Transverse colon (tissue), 4 donors: ENCODE measurements at regions not wholly inside any gene's neighbourhood (a gene's known extent, or its start where the extent isn't known, plus 50 kb on each side); places are given as distances from the start of the nearest gene placed in this dataset.
A peak's percentile ranks its signal among the peaks of the same experiment; 100 is the strongest.

ENCODE experiments used
- DNase-seq: peaks from one replicate; pipeline ENCODE4 v3.0.0-alpha.2; 2019
- H3K27ac ChIP-seq, 4 donors: fragments of 200-600 bp; sonication (generic); 2 replicates each; pipeline ENCODE4 v1.5.1; 2016 to 2018; ENCODE audit warnings: inconsistent platforms in 4 of 4
- H3K27me3 ChIP-seq: fragments of 200-600 bp; sonication (generic); 2 replicates; pipeline ENCODE4 v1.5.1; 2017; ENCODE audit warnings: inconsistent platforms
- H3K36me3 ChIP-seq, 4 donors: fragments of 200-600 bp; sonication (generic); 2 replicates each; pipeline ENCODE4 v1.5.1; 2017 to 2019; ENCODE audit warnings: inconsistent platforms in 4 of 4
- H3K4me1 ChIP-seq, 4 donors: fragments of 200-600 bp; sonication (generic); 2 replicates each; pipeline ENCODE4 v1.5.1; 2017 to 2020; ENCODE audit warnings: inconsistent platforms in 4 of 4
- H3K4me3 ChIP-seq, 4 donors: fragments of 200-600 bp; sonication (generic); 1 replicate in 1 of 4; 2 replicates in 3 of 4; pipeline versions ENCODE4 v1.5.1 to v1.6.1; 2017 to 2019; ENCODE audit warnings: inconsistent platforms in 4 of 4
- H3K9me3 ChIP-seq, 2 donors: fragments of 200-600 bp; sonication (generic); 2 replicates each; pipeline ENCODE4 v1.5.1; 2017 to 2019; ENCODE audit warnings: inconsistent platforms in 2 of 2
- CTCF ChIP-seq, 5 experiments: fragments of 200-600 bp in 3 of 5; fragments of 450-650 bp in 2 of 5; sonication (generic) in 3 of 5; IDR thresholded peaks; 1 replicate in 2 of 5; 2 replicates in 3 of 5; pipeline ENCODE4 v1.5.1; 2016 to 2017; ENCODE audit warnings: antibody characterized with exemption in 5 of 5, inconsistent platforms in 3 of 5, mild to moderate bottlenecking in 2 of 5, moderate library complexity in 1 of 5
- EP300 ChIP-seq: sonication (generic); formaldehyde crosslinking; IDR thresholded peaks from one replicate; pipeline ENCODE4 v1.6.1; 2017; ENCODE audit warnings: antibody characterized with exemption, low read depth
- POLR2A ChIP-seq: fragments of 450-650 bp; IDR thresholded peaks from one replicate; pipeline ENCODE4 v1.6.1; 2016; ENCODE audit warnings: antibody characterized with exemption, mild to moderate bottlenecking, moderate library complexity
- POLR2AphosphoS5 ChIP-seq, 3 donors: sonication (generic); formaldehyde crosslinking; IDR thresholded peaks; one replicate each; pipeline ENCODE4 v1.6.1; 2016; ENCODE audit warnings: antibody characterized with exemption in 3 of 3
- WGBS, 2 donors: methylation state at CpG; one replicate each; pipeline ENCODE4 v1.1.5; 2018; ENCODE audit warnings: low coverage in 1 of 2; 5-methylcytosine and 5-hydroxymethylcytosine counted together
- in situ Hi-C, 4 donors: fragments of 200-750 bp; cut with MboI; loops; one replicate each; pipeline versions ENCODE4 v1.15.0 to v1.15.1; 2017; ENCODE audit warnings: low sequenced_read_pairs in 3 of 4, low pct_ligation_motif_present in 1 of 4, low pct_unique_long_range_greater_than_20kb in 1 of 4
- intact Hi-C: fragments of 100-400 bp; cut with DNase I; formaldehyde crosslinking; loops from one replicate; pipeline ENCODE4 v1.15.1; 2023; ENCODE audit warnings: low total_unique reads

GRCh38 chr11:32172848-32173834, 82.3 kb downstream of the RCN1 start:
- Histone ChIP-seq H3K36me3 (no peaks in the 10 kb centered on the region), H3K4me3 (peak overlapping the region in 2 of 4 donors; percentile 7 to 11), H3K4me1 (peaks cover 0 to 9% (median 2%) of the 10 kb centered on the region in 4 donors), H3K27ac (no peak overlapping the region), H3K27me3 (peaks cover 21% of the 10 kb centered on the region), H3K9me3 (no peaks in the 10 kb centered on the region)
- in situ Hi-C loops (loop anchor here (5.0 to 25.0 kb wide), 3 partner anchors 116 to 1061 kb away; no protein-coding TSS in a partner anchor), intact Hi-C loops (no loop called here)
- TF ChIP-seq CTCF (IDR thresholded peaks at IDR 0.05): peak; percentile 37 to 53 (median 49)
- no peak for TF ChIP-seq EP300
- no peak for TF ChIP-seq POLR2A
- DNase-seq: peak; percentile 61
- WGBS, 2 donors: 3 to 31% methylated on average over 10 to 22 of the region's 22 CpGs

GRCh38 chr11:32173977-32174376, 83.1 kb downstream of the RCN1 start:
- Histone ChIP-seq H3K36me3 (no peaks in the 10 kb centered on the region), H3K4me3 (no peak overlapping the region), H3K9me3 (no peaks in the 10 kb centered on the region), H3K27ac (no peak overlapping the region), H3K27me3 (peaks cover 21% of the 10 kb centered on the region), H3K4me1 (peaks cover 0 to 9% (median 2%) of the 10 kb centered on the region in 4 donors)
- in situ Hi-C loops: loop anchor here (5.0 to 25.0 kb wide), 3 partner anchors 117 to 1062 kb away; no protein-coding TSS in a partner anchor
- no peak for TF ChIP-seq POLR2AphosphoS5 (IDR thresholded peaks at IDR 0.05)
- no peak for TF ChIP-seq EP300
- TF ChIP-seq CTCF (IDR thresholded peaks at IDR 0.05): no peak
- TF ChIP-seq POLR2A: no peak
- intact Hi-C loops: loop anchor here (2.0 kb wide), 1 partner anchor 123 kb away; no protein-coding TSS in a partner anchor
- DNase-seq: no peak

- H3K4me3 ChIP-seq: no peak overlapping the region
- TF ChIP-seq POLR2AphosphoS5 (IDR thresholded peaks at IDR 0.05) (no peak), POLR2A (no peak), EP300 (no peak), CTCF (IDR thresholded peaks at IDR 0.05) (peak; percentile 73 to 90 (median 86))
- H3K27me3 ChIP-seq: peaks cover 21% of the 10 kb centered on the region
- no peaks in the 10 kb centered on the region for H3K9me3 ChIP-seq
- no peaks in the 10 kb centered on the region for H3K36me3 ChIP-seq
- DNase-seq: peak; percentile 77
- 29 to 38% methylated on average over 8 of the region's 8 CpGs for WGBS, 2 donors
- intact Hi-C loops (no loop called here), in situ Hi-C loops (loop anchor here in 1 of 4 donors (25.0 kb wide), 1 partner anchor 939 kb away; no protein-coding TSS in a partner anchor)
- peaks cover 0 to 9% (median 2%) of the 10 kb centered on the region in 4 donors for H3K4me1 ChIP-seq
- no peak overlapping the region for H3K27ac ChIP-seq
Measured at GRCh38 chr11:32176223-32176934, 85.5 kb downstream of the RCN1 start.

- intact Hi-C loops: no loop called here
- 78% methylated on average over 7 of the region's 7 CpGs; no CpG with 5 or more reads in 1 of the 2 donors for WGBS, 2 donors
- H3K9me3 ChIP-seq: no peaks in the 10 kb centered on the region
Measured at GRCh38 chr11:32178692-32179091, 87.8 kb downstream of the RCN1 start.

More at GRCh38 chr11:32178692-32179091, 87.8 kb downstream of the RCN1 start:
- in situ Hi-C loops: loop anchor here in 1 of 4 donors (25.0 kb wide), 1 partner anchor 941 kb away; no protein-coding TSS in a partner anchor
- Histone ChIP-seq H3K4me3 (no peak overlapping the region), H3K27ac (no peak overlapping the region), H3K36me3 (no peaks in the 10 kb centered on the region), H3K27me3 (peaks cover 4% of the 10 kb centered on the region), H3K4me1 (no peaks in the 10 kb centered on the region)
- no peak for TF ChIP-seq POLR2A
- no peak for TF ChIP-seq POLR2AphosphoS5 (IDR thresholded peaks at IDR 0.05)
- TF ChIP-seq CTCF (IDR thresholded peaks at IDR 0.05): no peak
- no peak for TF ChIP-seq EP300
- no peak for DNase-seq
